WTC11 (cell line): ENCODE measurements at regions not wholly inside any gene's neighbourhood (a gene's known extent, or its start where the extent isn't known, plus 50 kb on each side); places are given as distances from the start of the nearest gene placed in this dataset.

Experiments
- ATAC-seq: fragments of 200-7000 bp; cut with Tn5 transposase; 2 replicates; pipeline ENCODE4 v1.10.0; 2021; ENCODE audit warnings: mild to moderate bottlenecking, moderate library complexity
- CTCF ChIA-PET: fragments of 300-600 bp; sonication (Branson Sonifier 250); formaldehyde crosslinking; loops from one replicate; lab custom pipeline; 2021; ENCODE audit warnings: antibody characterized with exemption; lab: Charles Lee
- POLR2A ChIA-PET: fragments of 350-600 bp; sonication (Branson Sonifier 250); formaldehyde crosslinking; loops from one replicate; lab custom pipeline; 2021; ENCODE audit warnings: antibody characterized with exemption; lab: Charles Lee
- DNase-seq: peaks from one replicate; pipeline ENCODE4 v3.0.0; 2021; ENCODE audit warnings: low spot score
- H3K27ac Mint-ChIP-seq: 2 replicates; pipeline ENCODE4 v1.8.0; 2021; ENCODE audit warnings: mixed read lengths
- H3K27me3 Mint-ChIP-seq: 2 replicates; pipeline ENCODE4 v1.8.0; 2021; ENCODE audit warnings: low read depth, mild to moderate bottlenecking, moderate library complexity, mixed read lengths
- H3K36me3 Mint-ChIP-seq: 2 replicates; pipeline ENCODE4 v1.8.0; 2021; ENCODE audit warnings: mixed read lengths
- H3K4me1 Mint-ChIP-seq: 2 replicates; pipeline ENCODE4 v1.8.0; 2022; ENCODE audit warnings: mixed read lengths
- H3K4me3 Mint-ChIP-seq: 2 replicates; pipeline ENCODE4 v1.8.0; 2021; ENCODE audit warnings: mild to moderate bottlenecking, moderate library complexity, mixed read lengths
- H3K9me3 Mint-ChIP-seq: 2 replicates; pipeline ENCODE4 v1.8.0; 2021; ENCODE audit warnings: mixed read lengths
- E2F5 ChIP-seq: sonication (generic); formaldehyde crosslinking; IDR thresholded peaks from 2 replicates; pipeline ENCODE4 v1.8.1; 2022; ENCODE audit warnings: mild to moderate bottlenecking, moderate library complexity, missing genetic modification reagents
- ESRRA ChIP-seq: sonication (generic); formaldehyde crosslinking; IDR thresholded peaks from 2 replicates; pipeline ENCODE4 v1.8.1; 2022; ENCODE audit warnings: mild to moderate bottlenecking, missing genetic modification reagents, borderline replicate concordance
- ETV6 ChIP-seq: sonication (generic); formaldehyde crosslinking; IDR thresholded peaks from 2 replicates; pipeline ENCODE4 v1.8.1; 2022; ENCODE audit warnings: mild to moderate bottlenecking, missing genetic modification reagents
- GRHL2 ChIP-seq: fragments of 250-450 bp; sonication (Bioruptor Pico); IDR thresholded peaks from 2 replicates; pipeline ENCODE4 v1.8.0; 2022; ENCODE audit warnings: mild to moderate bottlenecking, moderate library complexity; ENCODE audit not compliant: insufficient replicate concordance, severe bottlenecking
- GTF2I ChIP-seq: fragments of 250-450 bp; sonication (Bioruptor Pico); conservative IDR thresholded peaks from 2 replicates; pipeline ENCODE4 v1.4.0; 2021; ENCODE audit warnings: mild to moderate bottlenecking
- NFATC4 ChIP-seq: fragments of 250-450 bp; sonication (Bioruptor Pico); IDR thresholded peaks from 2 replicates; pipeline ENCODE4 v1.9.0; 2021; ENCODE audit warnings: mild to moderate bottlenecking
- NFYB ChIP-seq: sonication (generic); formaldehyde crosslinking; conservative IDR thresholded peaks from 2 replicates; pipeline ENCODE4 v1.8.0; 2022; ENCODE audit warnings: low read depth, missing genetic modification reagents
- PRDM15 ChIP-seq: sonication (generic); formaldehyde crosslinking; IDR thresholded peaks from 2 replicates; pipeline ENCODE4 v1.8.0; 2022; ENCODE audit warnings: missing genetic modification reagents
- USF1 ChIP-seq: sonication (generic); formaldehyde crosslinking; IDR thresholded peaks from 2 replicates; pipeline ENCODE4 v1.8.0; 2022; ENCODE audit warnings: mild to moderate bottlenecking, missing genetic modification reagents
- ZNF317 ChIP-seq: sonication (generic); formaldehyde crosslinking; IDR thresholded peaks from 2 replicates; pipeline ENCODE4 v1.8.1; 2023; ENCODE audit warnings: low read depth, mild to moderate bottlenecking, moderate library complexity, missing genetic modification reagents, borderline replicate concordance
- TF ChIP-seq, protein P1 (sequence below): fragments of 250-450 bp; sonication (Bioruptor Pico); IDR thresholded peaks from 2 replicates; pipeline ENCODE4 v1.9.0; 2021; ENCODE audit warnings: moderate library complexity, mild to moderate bottlenecking, inconsistent platforms, borderline replicate concordance
- TF ChIP-seq, protein P2 (sequence below): fragments of 250-450 bp; sonication (Bioruptor Pico); IDR thresholded peaks from 2 replicates; pipeline ENCODE4 v2.1.2; 2022; ENCODE audit warnings: mild to moderate bottlenecking, moderate library complexity
- TF ChIP-seq, protein P3 (sequence below): sonication (generic); formaldehyde crosslinking; IDR thresholded peaks from 2 replicates; pipeline ENCODE4 v1.8.1; 2023; ENCODE audit warnings: mild to moderate bottlenecking, missing genetic modification reagents, moderate library complexity

DNA sequence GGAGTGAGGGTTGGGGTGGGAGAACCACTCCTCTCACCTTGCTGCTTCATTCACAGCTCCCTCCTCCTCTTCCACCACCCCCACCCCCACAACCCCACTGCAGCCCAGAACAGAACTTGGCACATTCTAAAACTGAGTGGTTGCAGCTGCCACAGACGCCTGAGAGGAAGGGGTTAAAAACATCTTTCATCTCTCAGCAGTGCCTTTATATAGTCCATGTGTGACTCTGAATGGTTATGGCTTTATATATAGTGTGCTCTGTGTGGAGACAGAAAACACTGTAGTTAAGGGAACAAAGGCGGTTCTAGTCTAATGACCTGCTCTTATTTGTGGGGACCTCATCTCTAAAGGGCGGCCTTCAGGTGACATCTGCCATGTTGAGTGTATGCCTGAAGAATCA, 144.8 kb downstream of the BCOR start (continued):
- TF ChIP-seq PRDM15 (CRISPR knock-in tag): no peak
- TF ChIP-seq ESRRA: no peak
- TF ChIP-seq, all 79 proteins: peak for 0

DNA sequence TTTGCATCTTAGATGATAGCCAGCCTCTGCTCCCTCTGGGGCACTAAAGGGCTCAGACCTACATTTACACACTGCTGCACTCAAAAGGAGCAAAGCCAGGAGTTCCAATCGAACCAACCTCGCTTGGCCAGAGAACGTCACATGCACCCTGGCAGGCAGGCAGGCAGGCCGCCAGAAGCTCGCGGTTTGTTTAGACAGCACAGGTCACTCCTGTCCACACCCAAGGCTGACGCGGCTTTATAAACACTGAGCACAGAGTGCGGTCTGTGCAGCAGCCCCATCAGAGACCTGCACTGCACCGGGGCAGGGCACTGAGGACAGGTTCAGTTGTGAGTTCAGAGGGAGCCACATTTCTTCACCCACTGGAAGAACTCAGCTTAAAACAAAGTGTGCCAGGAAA, 143.9 kb downstream of the BCOR start:
- Mint-ChIP-seq H3K9me3 (peaks cover 10% of the 10 kb centered on the region; the same call in 1 of the 2 replicates), H3K27ac (no peak overlapping the region), H3K27me3 (no peaks in the 10 kb centered on the region; the same call in 1 of the 2 replicates), H3K4me1 (peaks cover 36% of the 10 kb centered on the region), H3K36me3 (peaks cover 7% of the 10 kb centered on the region; the same call in 1 of the 2 replicates), H3K4me3 (no peak overlapping the region)
- ATAC-seq (no peak), DNase-seq (no peak)
- CTCF ChIA-PET: no interaction called here
- TF ChIP-seq ZNF317 (no peak), E2F5 (CRISPR knock-in tag) (no peak), GRHL2 (CRISPR knock-in tag) (no peak), GTF2I (CRISPR knock-in tag) (no peak), NFATC4 (CRISPR knock-in tag) (no peak), ETV6 (CRISPR knock-in tag) (no peak)
- TF ChIP-seq, protein P1, sequence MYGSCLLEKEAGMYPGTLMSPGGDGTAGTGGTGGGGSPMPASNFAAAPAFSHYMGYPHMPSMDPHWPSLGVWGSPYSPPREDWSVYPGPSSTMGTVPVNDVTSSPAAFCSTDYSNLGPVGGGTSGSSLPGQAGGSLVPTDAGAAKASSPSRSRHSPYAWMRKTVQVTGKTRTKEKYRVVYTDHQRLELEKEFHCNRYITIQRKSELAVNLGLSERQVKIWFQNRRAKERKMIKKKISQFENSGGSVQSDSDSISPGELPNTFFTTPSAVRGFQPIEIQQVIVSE (CRISPR knock-in tag): no peak
- POLR2A ChIA-PET: no interaction called here

DNA sequence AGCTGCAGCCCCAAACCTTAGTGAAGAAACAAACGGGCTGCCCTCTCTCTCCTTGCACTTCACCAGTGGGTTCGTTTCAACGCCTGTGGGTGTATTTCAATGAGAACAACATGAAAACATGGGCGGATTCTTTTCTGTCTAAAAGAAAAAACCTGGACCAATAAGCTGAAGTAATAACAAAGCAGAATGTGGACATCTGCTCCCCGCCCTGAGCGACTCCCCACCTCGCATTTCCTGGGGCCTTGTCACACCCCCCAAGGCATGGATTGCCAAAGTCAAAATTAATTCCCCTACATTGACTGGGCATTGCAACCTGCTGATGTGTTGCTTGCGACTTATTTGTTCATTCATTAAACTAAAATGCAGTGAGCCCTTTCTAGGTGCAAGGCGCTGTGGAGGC, 142.9 kb downstream of the BCOR start:
- H3K4me1 Mint-ChIP-seq: peaks cover 36% of the 10 kb centered on the region
- DNase-seq (no peak), ATAC-seq (no peak)
- CTCF ChIA-PET: no interaction called here
- TF ChIP-seq, protein P2, sequence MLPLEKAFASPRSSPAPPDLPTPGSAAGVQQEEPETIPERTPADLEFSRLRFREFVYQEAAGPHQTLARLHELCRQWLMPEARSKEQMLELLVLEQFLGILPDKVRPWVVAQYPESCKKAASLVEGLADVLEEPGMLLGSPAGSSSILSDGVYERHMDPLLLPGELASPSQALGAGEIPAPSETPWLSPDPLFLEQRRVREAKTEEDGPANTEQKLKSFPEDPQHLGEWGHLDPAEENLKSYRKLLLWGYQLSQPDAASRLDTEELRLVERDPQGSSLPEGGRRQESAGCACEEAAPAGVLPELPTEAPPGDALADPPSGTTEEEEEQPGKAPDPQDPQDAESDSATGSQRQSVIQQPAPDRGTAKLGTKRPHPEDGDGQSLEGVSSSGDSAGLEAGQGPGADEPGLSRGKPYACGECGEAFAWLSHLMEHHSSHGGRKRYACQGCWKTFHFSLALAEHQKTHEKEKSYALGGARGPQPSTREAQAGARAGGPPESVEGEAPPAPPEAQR (CRISPR knock-in tag): no peak
- TF ChIP-seq, protein P3, sequence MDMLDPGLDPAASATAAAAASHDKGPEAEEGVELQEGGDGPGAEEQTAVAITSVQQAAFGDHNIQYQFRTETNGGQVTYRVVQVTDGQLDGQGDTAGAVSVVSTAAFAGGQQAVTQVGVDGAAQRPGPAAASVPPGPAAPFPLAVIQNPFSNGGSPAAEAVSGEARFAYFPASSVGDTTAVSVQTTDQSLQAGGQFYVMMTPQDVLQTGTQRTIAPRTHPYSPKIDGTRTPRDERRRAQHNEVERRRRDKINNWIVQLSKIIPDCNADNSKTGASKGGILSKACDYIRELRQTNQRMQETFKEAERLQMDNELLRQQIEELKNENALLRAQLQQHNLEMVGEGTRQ (CRISPR knock-in tag): no peak
- POLR2A ChIA-PET: no interaction called here
- H3K9me3 Mint-ChIP-seq: peaks cover 10% of the 10 kb centered on the region; the same call in 1 of the 2 replicates
- H3K27ac Mint-ChIP-seq: peak overlapping the region; percentile 27; the same call in 1 of the 2 replicates
- no peak overlapping the region for H3K4me3 Mint-ChIP-seq
- peaks cover 7% of the 10 kb centered on the region; the same call in 1 of the 2 replicates for H3K36me3 Mint-ChIP-seq
- H3K27me3 Mint-ChIP-seq: no peaks in the 10 kb centered on the region; the same call in 1 of the 2 replicates

- Mint-ChIP-seq H3K27me3 (peaks cover 3% of the 10 kb centered on the region; the same call in 1 of the 2 replicates), H3K9me3 (peaks cover 7% of the 10 kb centered on the region; the same call in 1 of the 2 replicates), H3K27ac (no peak overlapping the region), H3K4me1 (peaks cover 36% of the 10 kb centered on the region), H3K4me3 (no peak overlapping the region), H3K36me3 (peaks cover 4% of the 10 kb centered on the region; the same call in 1 of the 2 replicates)
- DNase-seq: no peak
- ATAC-seq: peak; percentile 87
- ChIA-PET POLR2A (no interaction called here), CTCF (interaction anchor here (0.6 kb wide), 1 partner anchor 184 kb away, joined by 4 read pairs; no protein-coding TSS in a partner anchor)
- TF ChIP-seq NFYB (CRISPR knock-in tag) (peak; percentile 47), USF1 (no peak)
Measured at GRCh38 chrX:39955625-39956024, 142.1 kb downstream of the BCOR start.
